Epithelial cell of prostate (primary cell): ENCODE measurements at regions not wholly inside any gene's neighbourhood (a gene's known extent, or its start where the extent isn't known, plus 50 kb on each side); places are given as distances from the start of the nearest gene placed in this dataset.
"Not testable (repeated sequence)": the region's sequence is repeated elsewhere in the genome, so short reads cannot be mapped to it uniquely, and the experiment has no call there.

ENCODE experiments used
- DNase-seq: peaks from one replicate; pipeline ENCODE4 v3.0.0-alpha.2; 2011; ENCODE audit warnings: low read depth, low spot score
- H3K27ac ChIP-seq: fragments of 450-650 bp; 2 replicates; pipeline ENCODE4 v1.5.1; 2017; ENCODE audit warnings: mild to moderate bottlenecking

DNA sequence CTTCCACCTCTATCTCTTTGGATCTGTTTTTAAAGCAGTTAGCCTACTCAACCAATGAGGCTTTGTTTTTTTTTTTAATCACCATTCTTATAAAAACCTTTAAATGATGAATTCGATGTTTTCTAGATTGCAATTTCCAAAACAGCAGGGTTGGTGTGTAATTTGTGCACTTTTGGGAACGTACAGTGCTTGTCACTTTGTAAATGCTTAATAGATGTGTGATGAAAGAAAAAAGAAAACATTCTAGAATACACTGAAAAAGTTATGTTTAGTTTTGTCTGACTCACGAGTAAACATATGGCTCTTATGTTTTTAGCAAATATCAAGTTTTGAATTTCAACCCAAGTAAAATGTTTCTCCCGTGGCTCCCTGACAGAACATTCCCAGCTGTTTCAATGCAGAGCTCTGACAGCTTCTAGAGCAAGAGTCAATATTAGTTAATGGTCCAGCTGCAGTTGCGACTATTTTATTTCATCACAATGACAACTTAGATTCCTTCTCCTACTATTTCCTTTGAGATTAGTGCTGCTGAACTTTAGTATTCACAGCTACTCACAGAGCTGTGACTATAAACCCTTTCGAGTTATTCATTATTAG lies 362.5 kb upstream of the ADAMTS5 start:
- DNase-seq: no peak
- H3K27ac ChIP-seq: no peak overlapping the region

DNA sequence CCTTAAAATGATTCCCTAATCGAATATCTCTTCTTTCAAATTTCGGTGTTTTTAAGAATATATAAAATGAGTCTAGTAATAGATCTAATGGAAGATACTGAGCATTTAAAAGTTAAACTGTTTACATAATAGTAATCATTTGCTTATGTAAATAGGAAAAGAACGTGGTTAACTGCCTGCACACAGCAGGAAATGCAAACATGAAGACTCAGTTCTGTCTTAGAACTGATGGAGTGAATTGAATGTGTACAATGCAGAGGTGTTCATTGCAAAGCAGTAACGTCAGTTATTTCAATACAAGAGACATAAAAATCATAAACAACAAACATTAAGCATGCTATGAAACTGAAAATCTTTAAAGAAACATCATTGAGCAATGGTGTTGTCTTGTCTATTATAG lies 359.4 kb upstream of the ADAMTS5 start:
- DNase-seq: no peak
- no peak overlapping the region for H3K27ac ChIP-seq

DNA sequence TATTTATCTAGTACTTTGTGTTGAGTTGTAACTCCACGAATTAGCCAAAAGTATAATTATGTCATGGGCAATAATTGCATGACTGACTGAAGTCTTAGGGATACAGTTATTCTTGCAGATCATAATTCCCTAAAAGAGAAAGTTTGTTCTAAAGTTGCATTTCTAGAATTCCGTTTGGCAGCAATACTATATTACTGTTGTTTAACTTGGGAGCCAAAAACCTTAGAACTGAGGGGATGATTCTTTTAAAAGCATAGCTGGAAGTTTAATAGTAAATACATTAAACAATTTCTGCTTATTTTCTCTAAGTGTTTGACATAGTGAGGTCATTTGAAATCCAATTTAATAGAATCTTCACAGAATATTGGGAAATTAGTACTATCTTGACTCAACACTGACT lies 356.4 kb upstream of the ADAMTS5 start:
- no peak overlapping the region for H3K27ac ChIP-seq
- no peak for DNase-seq

DNA sequence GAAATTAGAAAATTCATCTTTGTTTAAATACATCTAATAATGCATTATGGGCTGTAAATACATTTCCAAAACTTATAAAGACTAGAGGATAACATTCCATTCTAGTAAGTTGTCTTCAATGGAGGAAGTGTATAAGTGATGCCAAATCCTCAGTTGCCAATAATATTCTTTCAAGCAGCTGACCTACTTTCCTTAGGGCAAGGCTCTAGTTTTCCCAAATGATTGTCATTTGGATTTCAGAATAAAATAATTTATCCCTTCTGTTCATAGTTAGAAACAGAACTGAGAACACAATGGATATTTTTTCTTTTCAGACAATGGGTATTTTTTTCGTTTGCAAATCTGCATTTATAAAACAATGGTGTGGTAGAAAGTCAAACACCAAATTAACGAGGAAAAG lies 354.9 kb upstream of the ADAMTS5 start:
- DNase-seq: no peak
- no peak overlapping the region for H3K27ac ChIP-seq

DNA sequence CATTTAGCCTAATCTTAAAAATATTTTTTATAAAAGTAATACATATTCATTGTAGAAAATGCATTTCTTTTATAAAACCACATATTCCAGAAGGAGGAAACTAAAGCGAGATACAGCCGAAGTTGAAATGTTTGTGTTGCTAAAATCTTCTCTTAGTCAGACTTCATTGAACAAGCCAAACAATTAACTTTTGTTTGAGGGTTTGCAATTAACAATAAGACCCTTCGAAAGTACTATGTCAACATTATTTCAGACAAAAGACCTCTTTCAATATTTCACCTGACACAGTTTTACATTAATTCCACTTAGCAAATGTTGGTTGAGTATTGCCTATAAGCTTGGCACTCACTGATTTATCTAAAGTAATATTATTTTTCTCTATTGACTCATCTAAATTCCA lies 354.0 kb upstream of the ADAMTS5 start:
- no peak overlapping the region for H3K27ac ChIP-seq
- no peak for DNase-seq

DNA sequence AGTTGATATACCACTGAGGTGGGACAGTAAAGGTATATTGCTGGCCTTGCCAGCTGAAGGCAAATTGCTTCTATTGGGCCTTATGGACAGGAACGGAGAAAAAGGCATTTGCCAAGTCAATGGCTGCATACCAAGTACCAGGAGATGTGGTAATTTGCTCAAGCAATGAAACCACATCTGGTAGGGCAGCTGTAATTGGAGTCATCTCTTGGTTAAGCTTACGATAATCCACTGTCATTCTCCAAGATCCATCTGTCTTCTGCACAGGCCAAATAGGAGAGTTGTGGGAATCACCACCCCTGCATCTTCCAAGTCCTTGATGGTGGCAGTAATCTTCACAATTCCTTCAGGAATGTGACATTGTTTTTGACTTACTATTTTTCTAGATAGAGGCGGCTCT lies 350.7 kb upstream of the ADAMTS5 start:
- not testable (repeated sequence) for DNase-seq, H3K27ac ChIP-seq

DNA sequence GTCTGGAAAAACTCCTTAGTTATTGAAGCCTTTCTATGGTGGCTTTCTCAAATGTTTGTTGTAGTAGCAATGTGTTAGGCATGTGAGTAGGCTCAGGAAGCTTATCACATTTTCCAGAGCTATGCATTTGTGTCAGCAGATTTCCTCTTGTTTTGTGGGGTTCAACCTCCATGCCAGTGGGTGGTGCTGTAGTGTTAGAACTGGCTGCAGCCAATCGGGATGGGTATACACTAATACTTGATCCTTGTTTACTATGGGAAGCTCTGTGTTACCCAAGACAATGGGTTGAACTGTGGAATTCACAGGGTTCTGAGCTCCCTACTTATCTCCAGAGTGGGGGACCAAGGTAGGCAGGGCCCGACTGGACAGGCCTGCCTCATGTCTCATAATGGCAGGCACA lies 348.5 kb upstream of the ADAMTS5 start:
- H3K27ac ChIP-seq: no peak overlapping the region
- no peak for DNase-seq

DNA sequence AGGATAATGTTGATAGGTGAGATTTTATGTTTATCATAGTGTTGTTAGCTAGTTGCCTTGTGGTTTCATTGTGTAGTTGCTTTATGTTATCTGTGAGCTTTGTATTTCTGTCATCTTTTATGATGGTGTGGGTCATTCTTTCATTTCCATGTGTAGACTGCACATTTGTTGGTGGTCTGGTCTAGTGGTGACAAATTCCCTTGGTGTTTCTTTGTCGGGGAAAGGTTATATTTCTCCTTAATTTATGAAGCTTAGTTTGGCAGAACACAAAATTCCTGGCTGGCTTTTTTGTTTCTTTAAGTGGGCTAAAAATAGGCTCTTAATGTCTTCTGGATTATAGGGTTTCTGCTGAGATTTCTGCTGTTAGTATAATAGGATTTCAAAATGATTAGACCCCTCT lies 347.2 kb upstream of the ADAMTS5 start:
- no peak for DNase-seq
- no peak overlapping the region for H3K27ac ChIP-seq

DNA sequence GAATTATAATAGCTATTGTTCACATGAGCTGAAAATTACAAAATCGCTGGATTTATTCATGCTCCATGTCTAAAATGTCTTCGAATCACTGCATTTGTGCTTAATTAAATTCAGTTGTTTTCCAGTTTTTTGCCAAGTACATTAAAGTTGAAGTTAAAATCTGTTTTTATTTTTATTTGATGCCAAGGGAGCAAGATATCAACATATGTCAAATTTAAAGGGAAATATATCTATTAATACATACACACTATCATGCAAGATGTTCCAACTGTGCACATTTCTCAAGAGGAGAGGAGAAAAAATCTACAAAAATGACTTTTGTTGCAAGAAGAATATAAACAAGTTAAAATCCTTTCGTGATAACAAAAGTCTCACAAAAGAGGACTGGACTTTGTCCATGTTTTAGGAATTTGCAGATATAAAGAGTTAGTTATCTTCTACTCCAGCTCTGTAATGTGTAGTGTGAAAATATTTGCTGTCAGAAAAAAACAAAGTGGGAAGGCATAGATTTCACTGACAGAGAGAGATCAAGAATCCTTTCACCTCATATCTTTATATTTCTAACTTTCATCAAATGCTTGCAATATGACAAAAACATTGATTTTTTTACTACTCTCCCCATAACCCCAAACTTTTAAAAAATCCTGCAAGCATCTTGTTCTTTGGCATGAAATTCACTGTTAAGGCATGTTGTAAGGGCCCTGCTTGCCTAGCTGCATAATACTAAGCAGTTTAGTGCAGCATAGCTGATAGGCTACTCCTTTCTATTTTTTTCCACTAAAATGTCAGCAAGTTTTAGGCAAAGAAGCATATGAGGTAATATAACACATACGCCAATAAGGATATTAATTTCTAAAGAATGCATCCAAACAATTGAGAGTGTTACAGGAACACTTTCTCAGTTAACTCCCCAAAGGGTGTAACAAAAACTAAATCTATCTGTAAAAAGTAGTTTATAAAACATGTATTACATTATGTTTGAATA lies 340.2 kb upstream of the ADAMTS5 start:
- no peak overlapping the region for H3K27ac ChIP-seq
- no peak for DNase-seq

DNA sequence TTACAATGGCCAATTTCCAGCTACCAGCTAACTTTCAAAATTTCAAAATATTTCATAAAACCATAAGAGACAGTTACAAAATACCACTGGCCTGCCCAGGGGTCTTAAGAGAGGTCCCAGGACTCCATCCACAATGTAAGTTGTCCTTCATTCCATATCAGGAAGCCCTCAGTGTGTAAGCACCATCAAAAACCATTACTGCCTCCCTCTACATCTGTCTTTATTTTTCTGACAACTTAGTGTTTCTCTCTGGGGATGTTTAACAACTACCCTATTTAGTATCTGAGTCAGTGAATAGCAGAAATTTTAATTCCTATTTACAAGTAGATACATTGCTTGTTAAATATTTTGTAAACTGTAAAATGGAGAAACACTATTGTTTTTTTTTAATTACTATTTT lies 339.3 kb upstream of the ADAMTS5 start:
- H3K27ac ChIP-seq: no peak overlapping the region
- DNase-seq: no peak

DNA sequence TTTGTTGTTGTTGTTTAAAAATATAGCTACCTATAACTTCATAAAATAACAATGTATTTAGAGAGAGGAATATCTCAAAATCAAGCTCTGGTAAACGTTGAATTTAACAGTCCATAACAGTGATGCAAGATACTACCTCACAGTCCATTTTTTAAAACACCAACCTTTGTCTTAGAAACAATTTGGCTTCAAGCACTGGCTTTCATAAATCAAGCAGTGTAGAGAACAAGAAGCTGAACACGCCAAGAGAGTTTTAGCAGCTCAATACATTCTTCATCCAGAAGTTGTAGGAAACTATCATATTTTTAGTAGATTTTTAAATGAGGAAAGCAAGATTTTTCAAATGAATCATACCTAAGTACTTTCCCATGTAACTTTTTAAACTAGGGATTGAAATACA lies 334.3 kb upstream of the ADAMTS5 start:
- H3K27ac ChIP-seq: no peak overlapping the region
- no peak for DNase-seq

DNA sequence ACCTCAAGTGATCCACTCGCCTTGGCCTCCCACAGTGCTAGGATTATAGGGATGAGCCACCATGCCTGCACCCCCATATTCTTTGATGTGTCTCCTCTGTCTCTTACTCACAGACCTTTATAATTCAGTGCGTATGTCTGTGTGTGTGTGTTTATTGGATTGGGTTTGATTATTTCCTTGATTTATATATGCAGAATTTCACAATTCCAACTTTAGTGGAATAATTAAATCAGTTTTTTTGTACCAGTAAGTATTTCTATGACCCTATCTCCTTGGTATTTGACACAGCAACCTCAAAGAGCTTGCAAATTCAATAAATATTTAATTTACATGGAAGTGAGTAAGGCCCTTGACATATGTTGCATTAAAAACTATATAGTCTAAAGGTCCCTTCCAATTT lies 333.9 kb upstream of the ADAMTS5 start:
- DNase-seq: no peak
- no peak overlapping the region for H3K27ac ChIP-seq

DNA sequence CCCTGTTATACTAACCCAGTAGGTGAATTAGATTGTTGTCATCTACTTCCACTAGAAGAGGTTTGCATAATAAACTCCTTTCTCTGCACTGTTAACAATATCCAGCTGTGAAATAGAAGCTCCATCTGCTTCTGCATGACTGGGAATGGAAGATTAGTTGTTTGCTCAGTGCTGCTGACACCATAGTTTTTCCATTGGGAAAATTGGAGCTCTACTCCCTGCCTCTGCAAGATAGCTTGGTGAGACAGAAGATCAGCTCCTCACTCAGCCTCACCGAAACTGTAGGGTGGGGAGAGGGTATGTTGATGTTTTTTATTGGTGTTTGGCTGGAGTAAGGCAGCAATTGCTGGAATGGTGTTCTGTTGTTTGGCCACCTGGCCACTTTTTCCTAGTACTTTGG lies 331.6 kb upstream of the ADAMTS5 start:
- DNase-seq: no peak
- H3K27ac ChIP-seq: no peak overlapping the region

DNA sequence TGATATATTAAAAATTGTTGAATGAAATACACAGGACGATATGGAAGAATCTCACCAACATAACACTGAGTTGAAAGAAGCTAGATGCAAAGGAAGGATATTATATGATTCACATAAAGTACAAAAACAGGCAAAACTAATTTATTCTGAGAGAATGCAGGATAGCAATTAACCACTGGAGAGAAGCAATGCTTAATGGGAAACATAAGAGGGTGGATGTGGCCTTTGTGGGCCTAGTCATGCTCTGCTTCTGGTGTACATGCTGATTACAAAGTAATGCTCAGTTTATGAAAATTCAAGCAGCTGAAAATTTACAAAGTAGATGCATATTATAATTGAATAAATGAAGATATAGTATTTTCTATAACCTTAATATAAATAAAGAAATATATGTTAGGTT lies 326.4 kb upstream of the ADAMTS5 start:
- no peak overlapping the region for H3K27ac ChIP-seq
- DNase-seq: no peak

DNA sequence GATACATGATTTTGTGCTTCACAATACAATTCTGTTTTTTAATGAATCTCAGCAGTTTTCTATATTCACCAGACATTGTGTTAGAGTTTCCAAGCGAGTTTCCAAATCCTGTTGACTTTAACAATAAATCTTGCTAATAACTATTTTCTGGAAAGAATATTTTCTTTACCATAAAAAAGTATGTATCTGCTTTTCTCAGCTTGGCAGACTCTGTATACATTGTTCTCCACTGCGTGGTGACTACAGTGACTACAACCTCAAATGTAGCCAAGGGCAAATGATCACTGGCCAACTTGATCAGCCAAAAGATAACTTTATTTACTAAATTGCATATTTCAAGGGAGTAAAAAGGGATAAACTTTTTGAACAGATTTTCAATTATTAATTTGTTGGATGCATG lies 325.9 kb upstream of the ADAMTS5 start:
- H3K27ac ChIP-seq: no peak overlapping the region

DNA sequence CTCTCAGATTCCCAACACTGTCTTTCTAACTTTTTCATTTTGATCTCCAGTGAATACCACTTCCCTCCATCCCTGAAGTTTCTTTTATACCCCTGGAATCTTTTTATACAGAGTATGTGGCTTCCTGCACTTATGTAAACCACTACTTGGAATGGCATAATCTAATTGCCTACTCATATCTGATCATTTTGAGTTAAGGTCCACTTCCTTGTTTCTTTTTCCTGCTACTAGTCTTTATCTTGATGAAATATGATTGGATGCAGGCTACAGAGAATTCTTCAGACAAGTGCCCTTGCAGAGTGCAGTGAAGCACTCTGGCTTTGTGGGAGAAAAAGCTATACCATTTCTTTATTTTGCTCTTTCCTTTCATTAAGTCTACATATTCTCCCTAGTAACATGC lies 325.3 kb upstream of the ADAMTS5 start:
- no peak overlapping the region for H3K27ac ChIP-seq
- no peak for DNase-seq

More for the DNA sequence above, 325.9 kb upstream of the ADAMTS5 start:
- no peak for DNase-seq

DNA sequence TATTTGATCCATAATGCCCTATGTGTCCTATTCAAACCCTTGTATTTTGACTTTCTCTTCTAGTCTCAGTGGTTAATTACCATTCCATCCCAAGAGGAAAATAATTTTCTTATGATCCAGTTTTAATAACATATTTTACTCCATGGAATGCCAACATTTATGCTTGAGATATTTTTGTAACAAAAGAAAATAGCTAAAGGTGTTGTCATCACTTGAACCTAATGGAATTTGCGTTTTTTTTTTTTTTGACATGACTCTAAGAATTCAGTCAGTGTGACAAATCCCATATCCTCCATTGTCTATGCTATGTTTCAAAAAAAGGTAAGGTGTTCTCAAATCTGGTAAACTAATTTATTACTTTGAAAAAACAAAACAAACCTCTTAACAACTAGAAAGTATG lies 324.1 kb upstream of the ADAMTS5 start:
- DNase-seq: no peak
- H3K27ac ChIP-seq: no peak overlapping the region

DNA sequence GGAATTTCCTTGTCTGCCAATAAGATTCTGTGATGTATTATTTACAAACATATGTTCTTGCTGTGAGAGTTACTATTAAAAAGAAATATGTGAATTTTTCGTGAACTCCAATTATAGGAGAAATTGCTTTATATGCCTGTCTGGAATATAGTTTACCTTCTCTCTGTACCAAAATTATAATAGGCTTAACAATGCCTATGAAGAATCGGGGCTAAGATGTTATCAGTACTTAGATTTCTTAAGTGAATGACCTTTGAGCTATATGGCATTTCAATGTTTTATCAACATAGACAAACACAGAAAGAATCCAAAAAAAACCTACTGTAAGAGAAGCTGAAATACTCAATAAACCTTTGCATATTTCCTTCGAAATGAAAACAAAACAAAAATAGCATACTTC lies 323.1 kb upstream of the ADAMTS5 start:
- DNase-seq: no peak
- no peak overlapping the region for H3K27ac ChIP-seq

DNA sequence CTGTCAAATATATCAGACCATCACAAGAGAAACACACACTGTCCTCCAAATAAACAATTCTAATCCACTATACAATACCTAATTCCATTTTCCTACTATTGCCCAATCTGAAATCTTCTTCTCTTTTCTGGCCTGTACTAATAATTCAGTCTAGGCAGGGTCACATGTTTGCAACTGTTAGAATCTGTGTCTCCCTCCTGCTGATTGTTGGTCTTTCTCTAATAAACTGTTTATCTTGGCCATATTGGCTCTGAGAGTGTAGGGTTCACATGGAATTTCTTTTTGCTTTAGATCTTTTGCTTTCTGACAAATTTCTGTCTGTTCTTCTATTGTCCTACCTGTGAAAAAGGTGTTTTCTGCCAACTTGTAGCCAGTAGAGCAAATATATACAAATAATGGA lies 319.9 kb upstream of the ADAMTS5 start:
- no peak overlapping the region for H3K27ac ChIP-seq
- no peak for DNase-seq

DNA sequence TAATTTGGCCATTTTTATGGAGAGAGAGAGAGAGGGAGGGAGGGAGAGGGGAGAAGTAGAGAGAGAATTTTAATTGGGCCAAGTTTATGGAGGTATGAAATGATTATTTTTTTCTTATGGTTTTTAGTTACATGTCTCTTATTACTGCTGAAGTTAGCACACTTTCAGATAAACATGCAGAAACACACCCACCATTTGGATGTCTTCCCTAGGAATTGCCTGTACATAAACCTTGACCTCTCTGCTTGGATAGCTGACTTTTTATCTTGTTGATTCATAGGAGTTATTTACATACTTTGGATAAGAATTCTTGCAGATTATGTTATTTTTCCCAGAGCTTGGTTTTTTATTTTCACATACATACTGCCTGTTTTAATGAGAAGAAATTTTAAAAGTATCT lies 310.2 kb upstream of the ADAMTS5 start:
- no peak for DNase-seq
- no peak overlapping the region for H3K27ac ChIP-seq

DNA sequence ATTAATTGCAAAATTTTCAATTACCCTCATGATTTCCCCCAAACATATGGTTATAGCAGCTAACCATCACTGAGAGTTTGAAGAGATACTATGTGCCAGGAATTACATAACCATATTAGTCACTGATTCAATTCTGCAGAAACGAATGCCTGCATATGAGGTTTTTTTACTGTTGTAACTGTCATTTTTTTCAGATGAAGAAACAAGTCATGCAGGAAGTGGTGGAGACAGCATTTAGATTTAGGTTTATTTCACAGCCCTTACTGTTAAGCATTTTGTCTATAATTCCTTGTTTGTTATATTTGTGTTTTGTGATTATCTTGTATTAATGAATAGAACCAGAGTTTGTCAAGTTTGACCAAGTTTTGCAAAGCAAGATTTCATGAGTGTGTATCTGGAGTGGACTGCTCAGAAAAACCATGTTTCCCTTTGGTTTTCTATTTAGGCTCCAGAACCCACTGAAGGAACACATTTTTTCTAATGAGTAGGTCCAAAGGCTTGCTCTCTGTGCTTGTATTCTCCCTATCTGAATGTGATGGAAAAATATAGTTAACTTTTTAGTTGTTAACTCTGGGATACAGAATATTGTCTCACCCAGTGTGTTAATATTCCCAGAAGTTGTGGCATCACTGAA lies 308.5 kb upstream of the ADAMTS5 start:
- peak overlapping the region; percentile 61 for H3K27ac ChIP-seq
- peak; percentile 22 for DNase-seq
